HG02981 (cell line): ENCODE measurements at regions not wholly inside any gene's neighbourhood (a gene's known extent, or its start where the extent isn't known, plus 50 kb on each side); places are given as distances from the start of the nearest gene placed in this dataset.

Experiments used
- ATAC-seq: cut with Tn5 transposase; IDR thresholded peaks from one replicate; pipeline ENCODE4 v1.9.1; 2021; ENCODE audit warnings: mild to moderate bottlenecking, moderate library complexity; ENCODE audit not compliant: unreplicated experiment

- ATAC-seq = no peak
Observed at GRCh38 chr1:184919892-184920291, 54.4 kb downstream of the NIBAN1 start.

DNA sequence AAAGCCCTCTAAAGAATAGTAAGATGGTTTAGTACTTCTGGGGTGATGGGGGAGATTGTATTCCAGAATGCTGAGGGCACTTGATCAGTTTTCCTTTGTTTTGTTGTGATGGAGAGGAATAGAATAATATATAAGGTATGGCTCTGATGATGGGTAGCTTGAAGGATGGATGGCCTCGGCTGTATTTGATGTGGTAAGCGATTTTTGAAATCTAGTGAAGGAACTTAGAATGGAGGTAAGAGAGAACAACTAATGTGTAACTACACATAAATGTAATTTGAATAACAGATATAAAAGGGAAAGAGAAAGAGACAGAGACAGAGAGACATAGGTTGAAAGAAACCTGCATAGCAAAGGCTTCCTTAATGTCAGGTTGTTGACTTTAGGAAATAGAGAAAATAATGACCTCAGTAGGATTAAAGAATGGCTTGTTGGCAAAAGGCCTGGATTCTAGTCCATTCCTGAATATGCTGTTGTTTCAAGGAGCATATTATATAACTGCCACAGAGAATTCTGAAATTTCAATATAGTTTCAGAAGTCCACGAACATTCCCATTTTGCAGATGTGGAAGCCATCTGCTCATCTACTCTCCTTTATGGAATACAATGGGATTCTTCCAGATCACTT is 58.7 kb downstream of the NIBAN1 start:
- no peak for ATAC-seq

GRCh38 chr1:184914149-184914548 is 60.2 kb downstream of the NIBAN1 start:
- no peak for ATAC-seq

DNA sequence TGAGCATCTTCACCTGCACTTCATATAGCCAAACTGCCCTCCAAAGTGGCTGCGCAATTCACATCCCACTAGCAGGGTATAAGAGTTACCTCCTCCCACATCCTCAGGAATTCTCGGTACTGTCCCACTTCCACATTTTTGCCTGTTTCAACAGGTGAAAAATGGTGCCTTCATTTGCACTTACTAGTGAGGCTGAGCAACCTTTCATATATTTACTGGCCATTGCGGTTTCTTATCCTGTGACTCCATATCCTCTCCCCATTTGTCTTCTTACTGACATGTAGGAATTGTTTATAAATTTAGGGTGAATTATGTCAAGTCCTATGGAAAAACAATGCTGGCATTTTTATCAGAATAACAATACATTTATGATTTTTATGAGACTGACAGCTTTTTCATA is 61.9 kb downstream of the NIBAN1 start:
- no peak for ATAC-seq

GRCh38 chr1:184911830-184912229 is 62.5 kb downstream of the NIBAN1 start:
- ATAC-seq = no peak

DNA sequence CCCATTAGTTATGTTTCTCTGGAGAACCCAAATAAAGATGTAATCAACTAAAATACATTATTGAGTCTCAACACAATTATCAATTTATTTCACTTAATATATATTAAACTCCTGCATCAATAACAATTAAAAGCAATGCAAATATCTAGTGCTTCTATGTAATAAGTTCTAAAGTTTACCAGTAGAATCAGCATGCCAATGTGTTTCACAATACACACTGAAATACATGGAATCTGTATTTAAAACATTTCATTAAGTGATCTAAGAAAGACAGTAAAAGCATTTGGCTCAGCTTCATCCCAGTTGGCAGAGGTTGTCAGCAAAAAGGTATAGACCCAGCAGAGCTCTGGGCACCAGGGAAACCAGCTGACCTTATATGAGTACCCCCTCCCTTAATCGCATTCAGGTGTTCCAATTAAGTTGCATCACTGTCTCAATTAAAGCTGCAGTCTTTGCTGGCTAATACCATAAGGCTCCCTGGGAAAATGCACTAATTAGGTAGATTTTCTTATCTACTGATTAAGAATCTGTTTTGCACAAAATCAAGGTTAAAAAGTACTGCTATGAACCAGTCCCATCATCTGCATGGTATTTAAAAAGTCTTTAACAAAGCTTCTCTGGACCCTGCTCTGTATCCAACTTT is 63.1 kb downstream of the NIBAN1 start:
- ATAC-seq = no peak

DNA sequence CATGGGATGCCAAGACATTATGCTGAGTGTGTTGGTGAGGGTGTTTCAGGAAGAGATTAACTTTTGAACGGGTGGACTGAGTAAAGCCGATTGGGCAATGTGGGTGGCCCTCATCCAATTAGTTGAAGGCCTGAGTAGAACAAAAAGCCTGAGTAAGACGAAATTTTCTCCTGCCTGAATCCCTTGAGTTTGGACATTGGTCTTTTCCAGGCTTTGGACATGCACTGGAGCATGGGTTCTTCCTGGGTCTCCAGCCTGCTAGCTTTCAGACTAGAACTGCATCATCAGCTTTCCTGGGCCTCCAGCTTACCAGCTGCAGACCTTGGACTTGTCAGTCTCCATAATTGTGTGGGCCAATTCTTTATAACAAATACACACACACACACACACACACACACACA is 63.6 kb downstream of the NIBAN1 start:
- ATAC-seq = no peak

- no peak for ATAC-seq
Observed at GRCh38 chr1:184910005-184910404, 64.3 kb downstream of the NIBAN1 start.

GRCh38 chr1:184909019-184909418 is 65.3 kb downstream of the NIBAN1 start:
- no peak for ATAC-seq

- ATAC-seq = no peak
Observed at GRCh38 chr1:184908506-184908905, 65.8 kb downstream of the NIBAN1 start.

- no peak for ATAC-seq
Observed at GRCh38 chr1:184907500-184907899, 66.8 kb downstream of the NIBAN1 start.

DNA sequence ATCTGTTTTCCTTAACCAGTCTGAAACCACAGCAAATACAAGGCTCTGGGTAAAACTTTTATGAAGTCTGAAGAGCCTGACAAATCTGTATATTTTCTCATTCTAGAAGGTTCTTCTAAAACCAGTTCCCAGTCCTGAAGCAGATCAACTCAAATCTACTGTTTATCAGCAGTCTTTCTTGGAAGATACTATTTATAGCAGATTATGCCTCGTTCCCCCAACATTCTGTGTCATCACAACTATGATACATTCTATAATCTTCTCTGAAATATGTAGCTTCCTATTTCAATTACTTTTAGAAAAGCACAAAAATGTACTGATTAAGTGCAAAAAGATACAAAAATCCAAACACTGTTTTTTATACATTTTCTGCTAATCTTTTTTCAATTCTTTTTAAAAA is 67.5 kb downstream of the NIBAN1 start:
- no peak for ATAC-seq

- no peak for ATAC-seq
Observed at GRCh38 chr1:184905601-184906322, 68.5 kb downstream of the NIBAN1 start.

DNA sequence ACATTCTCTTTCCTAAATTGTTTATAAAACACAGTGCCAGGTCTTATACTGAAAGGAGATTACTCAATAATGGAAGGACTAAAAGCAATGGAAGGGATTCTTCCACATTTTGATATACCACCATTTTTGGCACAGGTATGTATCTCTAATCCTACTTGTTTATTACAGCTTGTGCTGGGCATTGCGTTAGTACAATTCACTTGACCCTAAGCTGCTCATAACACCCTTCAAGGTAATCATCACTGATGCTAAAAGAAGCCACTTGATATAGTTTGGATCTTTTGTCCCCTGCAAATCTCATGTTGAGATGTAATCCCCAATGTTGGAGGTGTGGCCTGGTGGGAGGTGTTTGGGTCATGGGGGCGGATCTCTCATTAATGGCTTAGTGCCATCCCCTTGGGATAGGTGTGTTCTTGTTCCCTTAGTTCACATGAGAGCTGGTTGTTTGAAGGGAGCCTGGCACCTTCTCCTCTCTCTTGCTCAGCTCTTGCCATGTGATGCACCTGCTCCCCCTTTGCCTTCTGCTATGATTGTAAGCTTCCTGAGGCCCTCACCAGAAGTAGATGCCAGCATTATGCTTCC is 71.1 kb downstream of the NIBAN1 start:
- ATAC-seq = no peak

- no peak for ATAC-seq
Observed at GRCh38 chr1:184900507-184900906, 73.8 kb downstream of the NIBAN1 start.

DNA sequence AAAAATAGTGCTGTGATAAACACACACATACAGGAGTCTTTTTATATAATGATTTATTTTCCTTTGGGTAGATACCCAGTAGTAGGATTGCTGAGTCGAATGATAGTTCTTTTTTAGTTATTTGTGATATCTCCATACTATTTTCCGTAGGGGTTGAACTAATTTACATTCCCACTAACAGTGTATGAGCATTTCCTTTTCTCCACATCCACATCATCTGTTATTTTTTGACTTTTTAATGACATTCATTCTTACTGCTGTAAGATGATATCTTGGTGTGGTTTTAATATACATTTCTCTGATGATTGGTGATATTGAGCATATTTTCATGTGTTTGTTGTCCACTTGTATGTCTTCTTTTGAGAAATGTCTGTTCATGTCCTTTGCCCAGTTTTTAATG is 78.3 kb downstream of the NIBAN1 start:
- ATAC-seq = no peak

DNA sequence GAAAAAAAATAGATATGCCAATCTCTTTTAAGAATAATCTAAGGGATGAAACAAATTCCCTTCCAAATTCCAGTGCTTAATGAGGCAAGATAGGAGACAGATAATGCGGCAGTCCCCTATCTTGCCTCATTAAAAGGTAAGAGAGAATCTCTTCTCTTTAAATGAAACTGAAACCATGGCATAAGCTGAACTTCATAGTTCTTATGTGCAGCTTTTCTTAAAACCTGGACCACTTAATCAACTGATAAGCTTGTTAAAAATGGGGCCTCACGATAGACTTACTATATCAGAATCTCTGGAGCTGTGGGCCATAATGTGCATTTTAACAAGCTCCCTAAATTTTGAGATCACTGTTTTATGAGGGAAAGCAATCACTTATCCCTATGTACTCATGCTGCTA is 79.2 kb downstream of the NIBAN1 start:
- ATAC-seq = no peak

DNA sequence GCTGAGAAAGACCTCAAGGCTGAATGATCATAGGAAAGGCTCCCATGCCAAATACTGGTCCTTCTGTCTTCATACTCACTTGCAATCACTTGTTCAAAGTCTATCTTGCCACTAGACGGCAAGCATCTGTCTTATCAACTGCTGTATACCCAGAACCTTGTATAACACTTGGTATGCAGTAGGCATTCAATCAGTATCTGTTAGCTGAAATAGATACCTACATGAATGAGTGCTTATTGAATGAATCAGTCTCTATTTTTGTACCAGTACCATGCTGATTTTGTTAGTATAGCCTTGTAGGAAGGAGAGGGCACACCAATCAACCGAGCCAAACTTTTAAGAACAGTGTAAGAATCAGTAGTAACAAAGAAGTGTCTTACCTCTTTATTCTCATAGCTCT is 80.6 kb downstream of the NIBAN1 start:
- ATAC-seq = no peak

DNA sequence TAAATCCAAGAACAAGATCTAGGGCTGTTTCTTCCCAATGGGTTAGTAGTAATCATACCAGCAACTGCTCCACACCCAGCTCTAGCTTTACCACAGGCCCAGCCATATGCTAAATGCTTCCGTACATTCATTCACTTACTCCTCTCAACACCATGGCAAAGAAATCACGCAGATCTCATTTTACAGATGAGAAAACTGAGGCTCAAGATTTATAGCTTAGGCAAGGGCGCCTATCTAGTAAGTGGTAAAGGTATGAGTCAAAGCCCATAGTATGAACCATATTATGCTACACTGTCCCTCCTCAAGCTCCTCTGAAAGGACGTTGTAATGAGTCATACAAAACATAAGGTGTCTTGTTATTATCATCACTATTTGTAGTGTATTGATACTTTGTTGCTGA is 82.2 kb downstream of the NIBAN1 start:
- ATAC-seq = peak; percentile 77

- ATAC-seq = no peak
Observed at GRCh38 chr1:184891440-184891839, 82.9 kb downstream of the NIBAN1 start.

- no peak for ATAC-seq
Observed at GRCh38 chr1:184890539-184890973, 83.8 kb downstream of the NIBAN1 start.

DNA sequence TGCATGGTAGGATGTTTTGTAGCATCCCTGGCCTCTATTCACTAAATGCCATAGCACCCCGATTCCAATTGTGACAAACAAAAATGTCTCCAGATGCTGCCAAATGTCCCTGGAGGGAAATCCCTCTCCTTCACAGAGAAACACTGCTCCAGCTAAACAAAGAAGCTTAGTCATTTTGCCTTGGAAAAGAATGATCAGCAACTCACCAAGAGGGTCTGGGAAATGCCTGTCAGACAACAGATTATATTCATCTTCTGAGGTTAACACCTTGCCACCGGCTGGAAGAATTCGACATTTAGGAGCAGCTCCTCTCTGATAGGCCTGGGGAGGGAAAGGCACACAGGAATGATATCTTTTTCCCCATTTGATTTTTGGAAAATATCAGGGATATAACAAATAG is 84.4 kb downstream of the NIBAN1 start:
- ATAC-seq = no peak
